ENCODE measurements at regions not wholly inside any gene's neighbourhood (a gene's known extent, or its start where the extent isn't known, plus 50 kb on each side); places are given as distances from the start of the nearest gene placed in this dataset.

DNA sequence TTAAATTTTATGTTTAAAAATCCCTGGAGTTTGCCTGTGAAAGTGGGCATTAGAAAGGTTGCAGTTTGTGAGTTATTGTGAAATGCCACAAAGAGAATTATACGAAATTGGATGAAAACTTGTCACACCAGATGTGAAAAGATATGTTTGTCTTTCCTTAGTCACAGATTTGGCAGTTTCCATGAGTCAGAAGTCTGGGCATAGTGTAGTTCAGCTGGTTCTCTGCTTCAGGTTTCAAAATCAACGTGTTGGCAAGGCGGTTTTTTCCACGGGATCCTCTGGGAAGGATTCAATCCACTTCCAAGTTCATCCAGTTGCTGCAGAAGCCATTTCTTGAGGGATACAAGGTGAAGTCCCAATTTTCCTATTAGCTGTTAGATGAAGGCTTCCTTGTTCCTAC is 658.0 kb upstream of the CDH2 start:
- Histone ChIP-seq H3K4me1 (no peaks in the 10 kb centered on the region), H3K4me3 (no peak overlapping the region), H3K27ac (no peak overlapping the region), H3K9me3 (no peaks in the 10 kb centered on the region), H3K36me3 (no peaks in the 10 kb centered on the region), H3K27me3 (no peaks in the 10 kb centered on the region)
- TF ChIP-seq, protein P1, sequence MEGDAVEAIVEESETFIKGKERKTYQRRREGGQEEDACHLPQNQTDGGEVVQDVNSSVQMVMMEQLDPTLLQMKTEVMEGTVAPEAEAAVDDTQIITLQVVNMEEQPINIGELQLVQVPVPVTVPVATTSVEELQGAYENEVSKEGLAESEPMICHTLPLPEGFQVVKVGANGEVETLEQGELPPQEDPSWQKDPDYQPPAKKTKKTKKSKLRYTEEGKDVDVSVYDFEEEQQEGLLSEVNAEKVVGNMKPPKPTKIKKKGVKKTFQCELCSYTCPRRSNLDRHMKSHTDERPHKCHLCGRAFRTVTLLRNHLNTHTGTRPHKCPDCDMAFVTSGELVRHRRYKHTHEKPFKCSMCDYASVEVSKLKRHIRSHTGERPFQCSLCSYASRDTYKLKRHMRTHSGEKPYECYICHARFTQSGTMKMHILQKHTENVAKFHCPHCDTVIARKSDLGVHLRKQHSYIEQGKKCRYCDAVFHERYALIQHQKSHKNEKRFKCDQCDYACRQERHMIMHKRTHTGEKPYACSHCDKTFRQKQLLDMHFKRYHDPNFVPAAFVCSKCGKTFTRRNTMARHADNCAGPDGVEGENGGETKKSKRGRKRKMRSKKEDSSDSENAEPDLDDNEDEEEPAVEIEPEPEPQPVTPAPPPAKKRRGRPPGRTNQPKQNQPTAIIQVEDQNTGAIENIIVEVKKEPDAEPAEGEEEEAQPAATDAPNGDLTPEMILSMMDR (IDR thresholded peaks at IDR 0.05), result no peak
- TF ChIP-seq EP300 (IDR thresholded peaks at IDR 0.05), result no peak
- TF ChIP-seq POLR2AphosphoS5 (IDR thresholded peaks at IDR 0.05), result no peak
- TF ChIP-seq POLR2A (IDR thresholded peaks at IDR 0.05), result no peak
- 60% methylated on average over 4 of the region's 4 CpGs for WGBS
- DNase-seq (ENCODE audit: low spot score in 2 of 2), result no peak

DNA sequence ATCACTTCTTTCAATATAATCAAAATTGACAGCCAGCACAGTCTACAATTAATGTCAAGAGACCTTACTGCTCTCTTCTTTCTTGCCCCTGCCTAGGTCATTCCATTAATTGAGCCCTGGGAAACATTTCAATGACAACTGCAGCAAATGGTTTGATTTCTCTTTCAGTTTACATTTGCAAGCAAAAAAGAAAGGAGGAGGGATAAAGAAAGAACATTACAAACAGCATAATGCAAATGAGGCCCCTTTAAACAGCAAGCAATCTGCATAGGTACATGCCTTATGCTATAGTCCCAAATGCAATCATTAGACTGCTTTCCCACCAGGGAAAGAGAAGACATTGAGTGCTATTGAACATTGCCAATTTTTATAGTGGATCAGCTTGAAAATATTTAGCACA is 655.0 kb upstream of the CDH2 start:
- Histone ChIP-seq H3K27ac (no peak overlapping the region), H3K4me3 (no peak overlapping the region), H3K9me3 (no peaks in the 10 kb centered on the region), H3K4me1 (no peaks in the 10 kb centered on the region), H3K27me3 (no peaks in the 10 kb centered on the region), H3K36me3 (no peaks in the 10 kb centered on the region)
- DNase-seq (ENCODE audit: low spot score in 2 of 2), result no peak
- TF ChIP-seq EP300 (IDR thresholded peaks at IDR 0.05) (no peak), POLR2AphosphoS5 (IDR thresholded peaks at IDR 0.05) (no peak), POLR2A (IDR thresholded peaks at IDR 0.05) (no peak)
- TF ChIP-seq, protein P1 (IDR thresholded peaks at IDR 0.05), result no peak

DNA sequence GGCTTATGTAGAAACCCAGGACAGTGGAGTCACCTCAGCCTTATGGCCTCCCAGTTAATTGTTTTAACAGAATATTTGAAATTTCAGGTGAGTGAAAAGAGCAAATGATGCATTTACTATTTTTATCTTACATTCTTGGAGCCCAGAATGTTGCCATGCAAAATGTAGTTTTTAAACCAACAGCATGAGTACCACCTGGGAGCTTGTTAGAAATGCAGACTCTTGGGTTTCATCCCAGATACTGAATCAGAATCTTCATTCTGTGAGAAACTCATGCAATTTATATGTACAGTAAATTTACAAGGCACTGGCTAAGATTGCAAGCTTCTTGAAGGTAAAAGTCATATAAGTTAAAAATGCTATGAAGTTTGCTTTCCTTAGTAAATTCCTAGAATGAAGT is 654.5 kb upstream of the CDH2 start:
- H3K9me3 ChIP-seq, result no peaks in the 10 kb centered on the region
- no peak overlapping the region for H3K4me3 ChIP-seq
- no peaks in the 10 kb centered on the region for H3K36me3 ChIP-seq
- H3K4me1 ChIP-seq, result no peaks in the 10 kb centered on the region
- no peaks in the 10 kb centered on the region for H3K27me3 ChIP-seq
- H3K27ac ChIP-seq, result no peak overlapping the region
- no peak for DNase-seq (ENCODE audit: low spot score in 2 of 2)
- TF ChIP-seq POLR2A (IDR thresholded peaks at IDR 0.05) (no peak), POLR2AphosphoS5 (IDR thresholded peaks at IDR 0.05) (no peak), EP300 (IDR thresholded peaks at IDR 0.05) (no peak)
- TF ChIP-seq, protein P1 (IDR thresholded peaks at IDR 0.05), result no peak

DNA sequence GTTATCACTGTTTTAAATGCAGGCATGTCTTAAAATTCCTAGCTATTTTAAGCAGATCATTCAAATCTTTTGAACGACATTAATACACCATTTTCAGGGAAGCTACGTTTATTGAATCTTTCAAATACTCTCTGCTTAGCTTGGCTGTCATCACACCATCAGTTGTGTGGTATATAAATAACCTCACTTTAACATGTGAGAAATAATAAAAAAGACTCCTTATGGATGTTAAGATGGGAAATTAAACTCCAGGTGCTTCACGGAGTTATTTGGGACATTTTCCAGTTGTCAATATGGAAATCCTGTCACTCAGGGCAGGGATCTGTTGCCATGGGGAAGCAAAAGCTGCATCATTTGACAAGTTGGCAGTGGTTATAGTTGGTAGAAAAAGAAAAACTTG is 649.2 kb upstream of the CDH2 start:
- 88% methylated on average over 3 of the region's 3 CpGs for WGBS
- H3K9me3 ChIP-seq, result no peaks in the 10 kb centered on the region
- H3K4me3 ChIP-seq, result no peak overlapping the region
- no peak for DNase-seq (ENCODE audit: low spot score in 2 of 2)
- no peaks in the 10 kb centered on the region for H3K36me3 ChIP-seq
- no peak overlapping the region for H3K27ac ChIP-seq
- no peaks in the 10 kb centered on the region for H3K27me3 ChIP-seq
- TF ChIP-seq EP300 (IDR thresholded peaks at IDR 0.05) (no peak), POLR2AphosphoS5 (IDR thresholded peaks at IDR 0.05) (no peak), POLR2A (IDR thresholded peaks at IDR 0.05) (no peak)
- TF ChIP-seq, protein P1 (IDR thresholded peaks at IDR 0.05), result no peak
- H3K4me1 ChIP-seq, result no peaks in the 10 kb centered on the region

DNA sequence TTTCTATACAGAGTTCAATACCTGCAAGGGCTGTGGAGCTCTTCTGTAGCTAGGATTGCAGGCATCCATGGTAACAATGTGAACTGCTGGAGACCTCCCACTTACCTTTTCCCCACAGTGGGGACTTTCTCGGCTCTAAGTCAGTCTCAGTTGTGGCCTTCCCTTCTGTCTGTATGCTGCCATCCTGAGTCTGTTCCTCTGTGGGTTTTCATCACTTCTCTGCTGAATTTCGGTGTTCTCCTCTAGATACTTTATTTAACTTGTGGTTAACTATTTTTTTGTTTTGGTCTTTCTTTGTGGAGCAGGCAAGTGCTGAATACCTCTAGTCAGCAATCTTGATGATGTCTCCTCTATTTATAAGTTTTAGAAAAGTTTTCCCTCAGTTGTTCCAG is 647.2 kb upstream of the CDH2 start:
- no peak for DNase-seq (ENCODE audit: low spot score in 2 of 2)
- no peak overlapping the region for H3K27ac ChIP-seq
- no peaks in the 10 kb centered on the region for H3K4me1 ChIP-seq
- WGBS, result 82% methylated on average over 2 of the region's 2 CpGs
- H3K27me3 ChIP-seq, result no peaks in the 10 kb centered on the region
- H3K4me3 ChIP-seq, result no peak overlapping the region
- no peaks in the 10 kb centered on the region for H3K36me3 ChIP-seq
- TF ChIP-seq POLR2AphosphoS5 (IDR thresholded peaks at IDR 0.05), result no peak
- no peak for TF ChIP-seq EP300 (IDR thresholded peaks at IDR 0.05)
- TF ChIP-seq POLR2A (IDR thresholded peaks at IDR 0.05), result no peak
- H3K9me3 ChIP-seq, result no peaks in the 10 kb centered on the region

DNA sequence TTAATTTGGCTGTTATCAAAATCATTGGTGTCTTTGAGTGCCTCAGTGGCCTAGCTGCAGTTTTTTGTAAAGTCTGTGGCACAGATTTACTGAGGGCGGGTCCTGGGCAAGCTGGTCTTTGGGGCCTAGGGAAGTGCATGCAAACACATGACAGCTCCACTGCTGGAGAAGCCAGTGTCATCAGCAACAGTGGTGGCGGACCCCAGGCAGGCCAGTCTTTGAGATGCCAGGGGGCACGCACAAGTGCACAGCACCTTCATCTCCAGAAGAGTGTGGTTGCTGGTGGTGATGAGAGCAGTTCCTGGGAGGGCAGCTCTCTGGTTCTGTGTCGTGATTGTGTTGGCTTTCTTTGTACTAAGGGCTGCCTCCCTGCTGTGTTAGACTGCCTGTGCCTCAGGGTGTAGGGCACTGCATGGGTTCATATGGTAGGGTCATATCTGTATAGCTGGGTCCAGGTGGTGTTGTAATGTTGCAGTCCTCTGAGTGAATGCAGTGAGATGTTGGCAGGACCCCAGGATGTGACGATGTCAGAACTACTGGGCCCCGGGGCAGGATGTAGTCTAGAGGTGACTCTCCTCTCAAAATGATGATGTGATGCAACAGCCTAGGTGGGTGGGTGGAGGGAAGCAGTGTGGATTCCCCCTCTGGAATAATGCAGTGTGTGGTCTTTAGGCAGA is 646.7 kb upstream of the CDH2 start:
- DNase-seq (ENCODE audit: low spot score in 2 of 2), result no peak
- TF ChIP-seq POLR2AphosphoS5 (IDR thresholded peaks at IDR 0.05) (no peak), EP300 (IDR thresholded peaks at IDR 0.05) (no peak)
- TF ChIP-seq, protein P1 (IDR thresholded peaks at IDR 0.05), result no peak
- H3K27me3 ChIP-seq, result no peaks in the 10 kb centered on the region
- no peaks in the 10 kb centered on the region for H3K36me3 ChIP-seq
- no peak overlapping the region for H3K27ac ChIP-seq
- 75% methylated on average over 5 of the region's 6 CpGs for WGBS
- no peaks in the 10 kb centered on the region for H3K9me3 ChIP-seq
- no peaks in the 10 kb centered on the region for H3K4me1 ChIP-seq
- no peak overlapping the region for H3K4me3 ChIP-seq
